MCF 10A (cell line): ENCODE measurements at regions not wholly inside any gene's neighbourhood (a gene's known extent, or its start where the extent isn't known, plus 50 kb on each side); places are given as distances from the start of the nearest gene placed in this dataset.
A peak's percentile ranks its signal among the peaks of the same experiment; 100 is the strongest.

Source experiments
- BruUV-seq: library from RNA; stranded (reverse); fragments of 400-500 nt; replicated peaks from 2 replicates; lab custom pipeline; 2021; lab: Mats Ljungman, UMichigan
- CTCF ChIA-PET: fragments of 300-600 bp; sonication (Branson Sonifier 250); formaldehyde crosslinking; extraction: SDS; loops from one replicate; lab custom pipeline; 2021; ENCODE audit warnings: antibody characterized with exemption, inconsistent platforms; lab: Yijun Ruan, JAX
- POLR2A ChIA-PET: fragments of 300-600, 350-650 bp; sonication (Branson Sonifier 250); formaldehyde crosslinking; extraction: SDS; loops from one replicate; lab custom pipeline; 2020; ENCODE audit warnings: antibody characterized with exemption, inconsistent platforms; lab: Yijun Ruan, JAX
- DNase-seq: peaks from one replicate; pipeline ENCODE4 v3.0.0-alpha.2; 2018; ENCODE audit not compliant: unreplicated experiment
- H3K27ac Mint-ChIP-seq: one replicate; pipeline ENCODE4 v1.8.0; 2022; ENCODE audit warnings: mild to moderate bottlenecking, low read depth, mixed read lengths; ENCODE audit not compliant: unreplicated experiment
- H3K27me3 Mint-ChIP-seq: one replicate; pipeline ENCODE4 v1.8.0; 2022; ENCODE audit warnings: mixed read lengths; ENCODE audit not compliant: insufficient read depth, unreplicated experiment
- H3K36me3 Mint-ChIP-seq: one replicate; pipeline ENCODE4 v1.8.0; 2022; ENCODE audit warnings: mild to moderate bottlenecking, moderate library complexity, mixed read lengths; ENCODE audit not compliant: insufficient read depth, unreplicated experiment
- H3K4me1 Mint-ChIP-seq: one replicate; pipeline ENCODE4 v1.8.0; 2022; ENCODE audit warnings: mixed read lengths; ENCODE audit not compliant: insufficient read depth, unreplicated experiment
- H3K4me3 Mint-ChIP-seq: one replicate; pipeline ENCODE4 v1.8.0; 2022; ENCODE audit warnings: mild to moderate bottlenecking, moderate library complexity, mixed read lengths; ENCODE audit not compliant: unreplicated experiment
- H3K9me3 Mint-ChIP-seq: one replicate; pipeline ENCODE4 v1.8.0; 2022; ENCODE audit warnings: mixed read lengths; ENCODE audit not compliant: unreplicated experiment
- intact Hi-C: fragments of 100-400 bp; cut with micrococcal nuclease; formaldehyde crosslinking; loops from 2 replicates; pipeline ENCODE4 v1.14.1; 2022
- TF ChIP-seq, protein P1 (sequence below): fragments of 200-600 bp; IDR thresholded peaks from one replicate; pipeline ENCODE4 v1.8.0; 2022; ENCODE audit warnings: antibody characterized with exemption, mild to moderate bottlenecking; ENCODE audit not compliant: unreplicated experiment

DNA sequence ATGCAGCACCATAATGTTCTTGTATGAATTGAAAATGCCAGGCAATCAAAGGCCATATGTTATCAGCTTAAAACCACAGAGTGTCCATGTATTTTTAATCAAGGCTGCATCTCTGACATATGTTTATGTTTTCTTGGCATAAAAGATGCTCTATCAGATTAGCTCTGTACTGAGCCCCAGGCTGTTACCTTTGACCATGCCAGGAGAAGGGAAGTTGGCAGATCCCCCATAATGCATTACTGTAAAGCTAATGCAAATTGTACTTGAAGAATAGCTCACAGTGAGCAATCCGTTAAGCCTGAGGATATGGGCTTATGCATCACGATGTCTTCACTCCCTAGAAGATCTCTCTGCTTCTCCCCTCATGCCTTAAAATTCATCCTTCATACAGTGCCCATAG lies 414.4 kb downstream of the BRINP1 start:
- CTCF ChIA-PET: interaction anchor here (0.7 kb wide), 1 partner anchor 315 kb away, joined by 3 read pairs; no protein-coding TSS in a partner anchor
- H3K4me1 Mint-ChIP-seq: no peaks in the 10 kb centered on the region
- TF ChIP-seq, protein P1, sequence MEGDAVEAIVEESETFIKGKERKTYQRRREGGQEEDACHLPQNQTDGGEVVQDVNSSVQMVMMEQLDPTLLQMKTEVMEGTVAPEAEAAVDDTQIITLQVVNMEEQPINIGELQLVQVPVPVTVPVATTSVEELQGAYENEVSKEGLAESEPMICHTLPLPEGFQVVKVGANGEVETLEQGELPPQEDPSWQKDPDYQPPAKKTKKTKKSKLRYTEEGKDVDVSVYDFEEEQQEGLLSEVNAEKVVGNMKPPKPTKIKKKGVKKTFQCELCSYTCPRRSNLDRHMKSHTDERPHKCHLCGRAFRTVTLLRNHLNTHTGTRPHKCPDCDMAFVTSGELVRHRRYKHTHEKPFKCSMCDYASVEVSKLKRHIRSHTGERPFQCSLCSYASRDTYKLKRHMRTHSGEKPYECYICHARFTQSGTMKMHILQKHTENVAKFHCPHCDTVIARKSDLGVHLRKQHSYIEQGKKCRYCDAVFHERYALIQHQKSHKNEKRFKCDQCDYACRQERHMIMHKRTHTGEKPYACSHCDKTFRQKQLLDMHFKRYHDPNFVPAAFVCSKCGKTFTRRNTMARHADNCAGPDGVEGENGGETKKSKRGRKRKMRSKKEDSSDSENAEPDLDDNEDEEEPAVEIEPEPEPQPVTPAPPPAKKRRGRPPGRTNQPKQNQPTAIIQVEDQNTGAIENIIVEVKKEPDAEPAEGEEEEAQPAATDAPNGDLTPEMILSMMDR: no peak
- no peaks in the 10 kb centered on the region for H3K27me3 Mint-ChIP-seq
- BruUV-seq: no TSS peak
- H3K9me3 Mint-ChIP-seq: peaks cover 25% of the 10 kb centered on the region
- H3K4me3 Mint-ChIP-seq: no peak overlapping the region
- H3K27ac Mint-ChIP-seq: no peak overlapping the region
- intact Hi-C loops: no loop called here
- no peaks in the 10 kb centered on the region for H3K36me3 Mint-ChIP-seq
- DNase-seq: no peak
- POLR2A ChIA-PET: no interaction called here

DNA sequence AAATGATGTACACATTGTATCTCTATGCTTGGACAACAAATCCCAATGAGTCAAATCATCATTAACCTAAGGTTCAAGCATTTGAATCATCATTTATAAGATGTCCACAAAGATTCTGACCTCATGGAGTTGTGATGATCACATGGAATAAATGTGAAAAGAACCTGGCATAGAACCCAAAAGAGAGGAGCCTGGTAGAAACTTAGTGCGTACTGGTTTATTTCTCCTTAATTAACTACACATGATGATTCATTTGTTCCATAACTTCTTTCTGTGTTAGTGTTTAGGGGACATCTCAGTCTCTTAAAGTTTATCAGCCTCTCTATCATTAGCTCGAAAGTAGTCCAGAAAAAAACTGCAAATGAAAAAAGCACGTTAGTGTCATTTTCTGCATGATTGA lies 411.6 kb downstream of the BRINP1 start:
- CTCF ChIA-PET: no interaction called here
- POLR2A ChIA-PET: no interaction called here
- Mint-ChIP-seq H3K27ac (no peak overlapping the region), H3K4me3 (no peak overlapping the region), H3K27me3 (no peaks in the 10 kb centered on the region), H3K4me1 (no peaks in the 10 kb centered on the region), H3K36me3 (no peaks in the 10 kb centered on the region), H3K9me3 (peaks cover 16% of the 10 kb centered on the region)
- TF ChIP-seq, protein P1: no peak
- intact Hi-C loops: no loop called here
- no TSS peak for BruUV-seq
- no peak for DNase-seq

DNA sequence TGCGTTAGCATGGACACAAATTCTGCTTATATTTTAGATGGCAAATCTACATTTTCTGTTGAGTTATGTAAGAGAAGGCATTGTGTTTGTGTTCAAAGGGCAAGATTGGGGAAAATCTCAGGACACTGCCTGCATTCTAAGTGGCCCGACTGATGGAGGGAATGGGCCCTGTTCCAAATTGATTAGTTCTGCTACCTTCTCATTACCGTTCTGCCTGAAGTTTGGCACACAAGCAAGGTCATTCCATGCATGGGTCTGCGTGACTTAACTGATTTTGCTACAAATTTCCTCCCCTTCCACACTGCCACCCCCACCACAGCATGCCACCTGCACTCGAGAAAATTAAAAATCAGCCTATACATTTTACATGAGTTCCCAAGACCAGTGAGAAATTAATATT lies 409.9 kb downstream of the BRINP1 start:
- no peak for DNase-seq
- no TSS peak for BruUV-seq
- TF ChIP-seq, protein P1: no peak
- H3K4me3 Mint-ChIP-seq: no peak overlapping the region
- H3K27me3 Mint-ChIP-seq: no peaks in the 10 kb centered on the region
- H3K36me3 Mint-ChIP-seq: no peaks in the 10 kb centered on the region
- peaks cover 16% of the 10 kb centered on the region for H3K9me3 Mint-ChIP-seq
- CTCF ChIA-PET: interaction anchor here (0.6 kb wide), 1 partner anchor 555 kb away, joined by 4 read pairs; no protein-coding TSS in a partner anchor
- H3K27ac Mint-ChIP-seq: no peak overlapping the region
- H3K4me1 Mint-ChIP-seq: no peaks in the 10 kb centered on the region
- intact Hi-C loops: no loop called here
- POLR2A ChIA-PET: no interaction called here

DNA sequence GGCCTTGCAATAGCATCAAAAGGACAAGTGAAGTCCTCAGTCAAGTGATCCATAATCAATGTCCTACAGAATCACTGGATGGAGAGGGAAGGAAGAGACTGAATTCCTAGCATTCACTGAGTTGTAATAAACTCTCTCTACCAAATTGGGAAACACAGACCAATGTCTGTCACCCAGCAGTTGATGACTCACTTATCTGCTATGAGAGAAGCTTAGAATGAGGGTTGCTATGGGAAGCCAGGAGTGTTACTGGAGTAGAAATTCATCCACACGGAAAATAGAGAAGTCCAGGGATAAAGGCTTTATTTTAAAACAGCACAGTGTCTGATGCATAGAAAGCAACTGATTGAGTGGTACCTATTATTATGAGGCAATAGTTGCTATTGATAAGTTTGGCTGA lies 407.4 kb downstream of the BRINP1 start:
- CTCF ChIA-PET: interaction anchor here (0.6 kb wide), 1 partner anchor 242 kb away, joined by 3 read pairs; no protein-coding TSS in a partner anchor
- Mint-ChIP-seq H3K9me3 (peaks cover 13% of the 10 kb centered on the region), H3K27ac (no peak overlapping the region), H3K27me3 (no peaks in the 10 kb centered on the region), H3K36me3 (no peaks in the 10 kb centered on the region), H3K4me1 (no peaks in the 10 kb centered on the region), H3K4me3 (no peak overlapping the region)
- TF ChIP-seq, protein P1: no peak
- POLR2A ChIA-PET: no interaction called here
- BruUV-seq: no TSS peak
- peak; percentile 69 for DNase-seq
- intact Hi-C loops: no loop called here
